Liver (tissue), 3 donors: ENCODE measurements at regions not wholly inside any gene's neighbourhood (a gene's known extent, or its start where the extent isn't known, plus 50 kb on each side); places are given as distances from the start of the nearest gene placed in this dataset.

Experiments used
- ATF3 ChIP-seq: IDR thresholded peaks from 2 replicates; pipeline ENCODE4 v1.6.1; 2016; ENCODE audit warnings: antibody characterized with exemption
- CTCF ChIP-seq: fragments of 150-350 bp; IDR thresholded peaks from 2 replicates; pipeline ENCODE4 v1.5.1; 2017; ENCODE audit warnings: improper control_type of control experiment, low read depth, low read length; ENCODE audit not compliant: missing input control
- EGR1 ChIP-seq, 2 donors: IDR thresholded peaks; 2 replicates each; pipeline ENCODE4 v1.6.1; 2016 to 2018; ENCODE audit warnings: antibody characterized with exemption in 2 of 2, low read depth in 2 of 2
- FOXA1 ChIP-seq: IDR thresholded peaks from 2 replicates; pipeline ENCODE4 v1.6.1; 2016; ENCODE audit warnings: antibody characterized with exemption
- JUND ChIP-seq, 2 donors: IDR thresholded peaks; 2 replicates each; pipeline ENCODE4 v1.6.1; 2016; ENCODE audit warnings: antibody characterized with exemption in 2 of 2
- MAX ChIP-seq: IDR thresholded peaks from 2 replicates; pipeline ENCODE4 v1.6.1; 2016; ENCODE audit warnings: antibody characterized with exemption
- NR2F2 ChIP-seq: IDR thresholded peaks from 2 replicates; pipeline ENCODE4 v1.6.1; 2016; ENCODE audit warnings: antibody characterized with exemption
- RAD21 ChIP-seq, 2 donors: IDR thresholded peaks; 2 replicates each; pipeline ENCODE4 v1.6.1; 2016; ENCODE audit warnings: antibody characterized with exemption in 2 of 2, mild to moderate bottlenecking in 2 of 2
- REST ChIP-seq: IDR thresholded peaks from 2 replicates; pipeline ENCODE4 v1.6.1; 2016; ENCODE audit warnings: antibody characterized with exemption, mild to moderate bottlenecking
- RXRA ChIP-seq, 2 donors: IDR thresholded peaks; 2 replicates each; pipeline ENCODE4 v1.6.1; 2017 to 2018; ENCODE audit warnings: antibody characterized with exemption in 2 of 2, mild to moderate bottlenecking in 1 of 2
- SP1 ChIP-seq: IDR thresholded peaks from 2 replicates; pipeline ENCODE4 v1.6.1; 2018; ENCODE audit warnings: antibody characterized with exemption, mild to moderate bottlenecking
- TAF1 ChIP-seq: conservative IDR thresholded peaks from 2 replicates; pipeline ENCODE4 v1.6.1; 2016; ENCODE audit warnings: antibody characterized with exemption, mild to moderate bottlenecking
- YY1 ChIP-seq: IDR thresholded peaks from 2 replicates; pipeline ENCODE4 v1.6.1; 2016; ENCODE audit warnings: antibody characterized with exemption, mild to moderate bottlenecking
- ZBTB33 ChIP-seq: IDR thresholded peaks from 2 replicates; pipeline ENCODE4 v1.6.1; 2016; ENCODE audit warnings: antibody characterized with exemption
- donor health status: healthy.
- donor health status: healthy.

GRCh38 chr10:25768167-25768566 lies 165.9 kb upstream of the MYO3A start:
- TF ChIP-seq CTCF (no peak), ZBTB33 (no peak), EGR1 (IDR thresholded peaks at IDR 0.05; ENCODE audit: low read depth in 2 of 2) (no peak), RAD21 (IDR thresholded peaks at IDR 0.05) (no peak), FOXA1 (no peak), MAX (no peak), NR2F2 (no peak), YY1 (no peak), JUND (IDR thresholded peaks at IDR 0.05) (no peak), SP1 (no peak), ATF3 (no peak), RXRA (IDR thresholded peaks at IDR 0.05) (no peak), TAF1 (no peak), REST (no peak)
